Islet precursor cell (in vitro differentiated cells): ENCODE measurements at regions not wholly inside any gene's neighbourhood (a gene's known extent, or its start where the extent isn't known, plus 50 kb on each side); places are given as distances from the start of the nearest gene placed in this dataset.
"Not testable (repeated sequence)": the region's sequence is repeated elsewhere in the genome, so short reads cannot be mapped to it uniquely, and the experiment has no call there.

Experiments used
- DNase-seq: peaks from one replicate; pipeline ENCODE4 v3.0.0-alpha.2; 2018

DNA sequence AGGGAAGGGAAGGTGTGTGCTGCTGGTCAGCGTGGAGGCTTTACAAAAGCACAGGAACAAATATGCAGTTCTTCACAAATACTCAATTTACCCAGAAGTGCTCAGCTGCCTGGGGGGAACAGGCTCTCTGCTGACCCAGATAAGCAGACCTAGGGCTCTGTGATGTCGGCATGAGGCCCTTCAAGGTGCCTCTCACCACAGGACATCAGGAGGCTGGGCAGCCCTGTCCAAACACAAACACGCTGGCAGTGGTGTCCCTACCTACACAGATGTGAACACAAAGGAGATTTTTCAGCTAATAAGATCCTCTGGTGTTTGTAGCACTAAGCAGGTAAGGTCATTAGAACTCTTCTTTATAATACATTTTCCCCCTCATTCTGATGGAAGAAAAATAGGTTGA lies 243.0 kb upstream of the PROX1 start:
- no peak for DNase-seq

DNA sequence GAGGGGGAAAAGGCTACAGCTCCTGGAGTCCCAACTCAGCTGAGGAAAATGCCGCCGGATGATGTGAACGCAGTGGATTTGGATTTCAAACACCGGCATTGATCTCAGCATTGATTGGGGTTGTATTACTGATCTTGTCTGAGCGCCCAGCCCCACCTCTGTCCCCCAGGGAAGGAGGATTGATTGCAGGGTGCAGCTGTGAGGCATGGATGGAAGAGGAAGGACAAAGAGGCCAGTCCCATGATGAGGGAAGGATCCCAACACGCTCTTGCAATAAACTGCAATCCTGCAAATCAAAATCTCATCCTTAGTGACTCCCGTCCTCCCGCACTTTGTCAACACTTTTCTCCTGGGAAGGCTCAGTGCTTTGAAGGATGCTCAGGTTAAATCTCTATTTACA lies 242.3 kb upstream of the PROX1 start:
- DNase-seq: no peak

DNA sequence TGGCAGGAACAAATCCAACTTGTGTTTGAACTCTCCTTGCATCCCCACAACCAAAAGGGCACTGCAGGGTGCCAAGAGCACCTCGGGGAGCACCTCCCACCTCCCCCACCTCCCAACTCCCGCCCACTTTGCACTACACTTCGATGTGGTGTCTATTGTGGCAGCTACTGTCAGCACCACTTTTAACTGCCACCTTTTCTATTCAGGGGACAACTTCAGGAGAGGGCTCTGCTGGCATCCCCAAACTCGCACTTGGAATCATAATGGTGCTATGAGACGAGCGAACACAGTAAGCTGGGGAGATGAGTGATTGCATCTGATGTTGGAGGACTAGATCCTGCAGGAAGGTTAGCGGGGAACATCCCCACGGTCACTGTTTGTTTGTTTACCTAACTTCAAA lies 238.2 kb upstream of the PROX1 start:
- no peak for DNase-seq

DNA sequence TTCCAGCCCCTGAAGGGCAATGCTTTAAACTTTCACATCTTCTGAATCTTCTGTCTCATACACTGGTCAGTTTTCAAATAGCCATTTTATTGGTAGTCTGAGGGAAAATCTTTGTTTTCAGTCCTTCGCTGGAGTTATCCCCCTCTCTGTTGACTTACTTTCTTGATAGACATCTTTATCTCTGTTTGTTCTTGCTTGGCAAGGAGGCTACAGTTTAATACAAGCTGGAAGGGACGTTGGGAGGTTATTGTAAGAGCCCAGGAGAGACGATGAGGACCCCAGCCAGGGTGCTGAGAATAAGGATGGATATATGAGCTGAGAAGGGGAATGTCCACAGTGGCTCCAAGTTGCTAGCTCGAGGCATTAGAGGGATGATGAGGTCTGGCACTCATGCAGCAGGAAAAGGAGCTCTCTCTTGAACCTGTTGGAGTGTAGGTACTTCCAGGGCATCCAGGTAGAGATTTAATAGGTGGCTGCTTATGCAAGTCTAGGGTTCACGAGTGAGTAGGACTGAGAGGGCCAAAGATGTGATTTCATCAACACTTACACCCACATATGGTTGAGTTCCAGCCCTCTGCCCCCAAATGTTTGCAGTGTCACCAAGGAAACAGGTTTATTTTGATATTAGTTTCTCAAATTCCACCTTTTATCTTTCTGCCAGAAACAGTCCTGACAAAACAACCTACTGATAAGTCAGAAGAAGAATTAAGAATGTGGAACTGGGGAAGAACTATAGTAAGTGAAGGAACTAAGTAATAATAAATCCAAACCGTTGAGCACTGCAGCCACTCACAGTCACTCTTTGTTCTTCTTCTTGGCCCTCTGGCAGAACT lies 237.3 kb upstream of the PROX1 start:
- no peak for DNase-seq

- DNase-seq: no peak
Observed at GRCh38 chr1:213751064-213751397, 236.7 kb upstream of the PROX1 start.

DNA sequence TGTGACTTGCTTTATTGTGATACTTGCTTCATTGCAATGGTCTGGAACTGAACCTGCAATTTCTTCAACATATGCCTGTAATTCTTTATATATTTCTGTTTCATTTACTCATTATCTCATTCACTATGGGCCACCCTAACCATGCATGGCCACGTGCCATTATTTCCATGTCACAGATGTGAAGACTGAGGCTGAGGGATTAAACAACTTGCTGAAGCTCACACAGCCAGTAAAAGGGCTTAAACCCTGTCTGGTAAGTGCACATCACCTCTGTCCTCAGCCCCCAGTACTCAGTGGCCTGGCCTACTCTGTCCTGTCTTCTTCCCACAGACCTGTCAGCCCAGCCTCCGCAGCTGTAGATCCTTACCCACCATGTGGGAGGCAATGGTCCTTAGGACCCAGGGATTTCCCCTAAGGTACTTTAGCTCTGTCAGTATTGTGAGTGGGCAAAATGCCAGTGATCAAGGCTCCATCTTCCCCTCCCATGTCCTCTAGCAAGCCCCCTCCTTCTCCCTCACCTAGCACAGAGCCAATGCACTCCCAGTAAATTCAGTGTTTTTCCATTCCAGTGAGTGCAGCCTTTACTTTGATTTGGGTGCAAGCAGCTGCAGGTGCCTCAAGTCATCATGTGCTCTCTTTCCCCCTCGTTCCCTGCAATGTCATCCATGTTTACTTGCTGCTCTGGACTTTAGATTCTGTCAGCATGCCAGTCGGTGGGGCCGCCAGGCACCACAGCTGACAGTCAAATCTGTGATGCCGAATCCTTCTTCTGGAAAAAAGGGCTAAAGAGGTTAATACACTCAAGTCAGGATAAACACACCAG lies 228.2 kb upstream of the PROX1 start:
- DNase-seq: no peak

DNA sequence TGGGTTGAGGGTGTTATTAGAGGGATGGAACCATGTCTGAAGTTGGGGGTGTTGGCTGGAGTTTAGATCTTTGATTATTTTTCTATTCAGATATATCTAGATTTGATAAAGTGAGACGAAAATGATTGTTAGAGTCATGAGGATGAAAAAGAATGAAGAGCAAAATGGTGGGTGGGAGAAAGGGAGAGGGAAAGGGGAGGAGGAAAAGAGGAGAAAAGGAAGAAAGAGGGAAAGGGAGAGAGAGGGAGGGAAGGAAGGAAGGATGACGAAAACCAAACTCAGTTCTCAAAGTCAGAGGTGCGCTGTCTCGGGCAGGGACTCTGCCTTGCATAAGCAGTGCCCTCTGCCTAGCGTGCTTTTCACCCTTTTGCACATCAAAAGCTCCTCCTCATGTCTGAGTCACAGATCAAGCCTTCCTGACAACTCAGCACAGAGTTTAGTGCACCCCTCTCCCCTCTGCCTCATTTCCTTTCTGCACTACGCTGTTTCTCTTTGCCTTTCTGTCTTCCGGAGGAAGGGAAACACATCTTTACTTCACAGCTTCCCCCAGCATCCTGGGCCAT lies 225.8 kb upstream of the PROX1 start:
- DNase-seq: peak; percentile 74

GRCh38 chr1:213767683-213768082 lies 220.1 kb upstream of the PROX1 start:
- DNase-seq: no peak

DNA sequence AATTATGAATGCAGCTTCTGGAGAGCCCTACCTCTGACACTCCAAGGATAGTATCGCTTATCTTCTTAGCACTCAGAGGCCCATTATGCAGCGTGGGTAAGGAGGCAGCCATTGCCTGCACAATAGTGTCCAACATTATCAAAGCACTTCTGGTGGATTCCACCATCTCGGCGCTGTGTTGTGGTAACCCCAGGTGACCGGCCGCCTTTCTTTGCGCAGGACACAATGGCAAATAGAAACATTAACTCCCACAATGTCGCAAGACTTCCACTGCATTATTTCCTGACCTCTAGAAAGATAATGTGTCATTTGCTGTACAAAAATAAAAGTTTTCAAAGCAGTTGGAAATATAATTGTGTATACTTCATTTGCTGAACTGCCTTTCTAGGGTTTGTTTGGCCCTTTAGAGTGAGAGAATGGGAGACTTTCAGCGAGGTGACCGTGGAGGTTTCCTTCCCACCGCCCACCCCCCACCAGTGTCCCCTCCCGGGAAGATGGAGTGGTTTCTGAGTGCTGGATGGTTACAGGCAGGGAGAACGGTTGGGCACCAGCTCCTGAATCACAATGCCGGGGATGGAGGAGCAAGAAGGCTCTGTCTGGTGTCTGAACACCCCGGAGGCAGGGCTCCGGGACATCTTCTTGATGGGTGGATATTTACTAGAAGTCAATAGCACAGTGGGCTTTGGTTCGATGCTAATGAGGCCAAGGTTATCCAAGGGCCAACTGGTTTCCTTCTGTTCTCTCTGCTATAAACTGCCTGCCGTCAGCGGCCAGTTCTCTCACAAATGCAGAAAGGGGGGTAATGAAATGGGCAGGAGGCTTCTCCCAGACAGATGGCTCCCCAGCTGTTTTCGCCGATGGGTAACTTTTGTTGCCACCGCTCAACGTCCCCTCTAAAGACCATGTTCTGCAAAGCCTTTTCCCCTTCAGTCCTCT lies 215.4 kb upstream of the PROX1 start:
- no peak for DNase-seq

DNA sequence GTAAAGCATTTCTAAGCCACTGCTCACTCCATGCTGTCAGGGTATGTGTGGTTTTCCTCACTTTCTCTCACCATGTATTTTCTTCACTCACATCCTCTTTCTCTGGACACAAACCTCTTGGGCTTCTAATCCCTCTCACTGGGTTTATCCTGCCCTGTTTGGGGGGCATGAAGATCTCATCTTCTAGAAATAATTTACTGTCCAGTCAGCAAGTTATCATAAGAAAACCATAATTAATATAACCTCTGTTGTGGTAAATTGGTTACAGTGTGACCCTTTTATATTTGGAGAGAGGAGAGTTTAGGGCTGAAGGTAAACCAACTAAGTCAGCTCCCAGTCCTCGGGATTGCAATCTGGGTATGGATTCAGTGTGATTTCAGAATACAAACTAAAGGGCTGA lies 213.8 kb upstream of the PROX1 start:
- DNase-seq: no peak

GRCh38 chr1:213776969-213777368 lies 210.8 kb upstream of the PROX1 start:
- no peak for DNase-seq

- DNase-seq: no peak
Observed at GRCh38 chr1:213779228-213779627, 208.5 kb upstream of the PROX1 start.

- no peak for DNase-seq
Observed at GRCh38 chr1:213782941-213783672, 204.7 kb upstream of the PROX1 start.

DNA sequence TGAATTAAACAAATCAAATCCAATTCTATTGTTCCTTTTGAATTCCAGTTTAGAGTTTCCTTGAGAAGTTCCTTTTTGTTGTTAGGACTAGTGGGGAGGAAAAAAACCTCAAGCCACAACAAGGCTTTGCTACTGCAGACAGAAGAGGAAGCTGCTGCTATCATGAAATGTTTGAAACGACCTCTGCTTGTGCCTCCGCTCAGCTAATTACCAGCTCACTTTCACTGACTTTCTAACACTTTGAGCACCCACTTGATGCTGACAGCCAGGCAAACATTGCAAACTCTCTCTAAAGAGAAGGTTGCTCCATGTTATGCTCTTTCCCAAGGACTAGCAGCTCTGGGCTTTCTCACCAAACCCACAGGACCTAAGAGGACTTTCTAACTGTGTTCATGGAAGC lies 203.9 kb upstream of the PROX1 start:
- no peak for DNase-seq

- no peak for DNase-seq
Observed at GRCh38 chr1:213786683-213787082, 201.1 kb upstream of the PROX1 start.

- no peak for DNase-seq
Observed at GRCh38 chr1:213790565-213790964, 197.2 kb upstream of the PROX1 start.

DNA sequence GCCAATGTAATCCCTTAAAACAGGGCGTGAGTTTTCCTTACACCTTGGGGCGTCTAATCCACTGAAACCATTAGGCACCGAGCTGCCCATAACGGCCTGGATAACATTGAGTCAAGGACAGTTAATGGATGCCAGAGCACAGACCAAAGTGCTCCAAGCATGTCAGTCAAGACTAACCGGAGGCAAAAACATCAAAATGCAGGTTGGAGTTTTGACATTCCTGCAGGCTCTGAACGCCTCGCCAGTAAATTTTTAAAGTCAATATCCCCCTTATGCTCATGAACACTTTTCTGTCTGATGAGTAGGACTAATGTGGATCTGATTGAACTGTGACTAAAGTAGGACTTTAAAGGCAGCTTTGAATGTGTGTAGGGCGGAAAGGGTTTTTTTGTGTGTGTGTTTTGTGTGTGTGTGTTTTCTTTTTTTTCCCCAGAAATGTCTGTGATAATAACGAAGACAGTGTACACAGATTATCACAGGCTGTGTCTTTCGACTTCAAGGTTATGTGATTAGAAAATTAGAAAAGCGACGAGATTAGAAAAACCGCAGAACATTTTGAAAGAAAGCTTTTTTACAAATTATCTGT lies 194.2 kb upstream of the PROX1 start:
- no peak for DNase-seq

DNA sequence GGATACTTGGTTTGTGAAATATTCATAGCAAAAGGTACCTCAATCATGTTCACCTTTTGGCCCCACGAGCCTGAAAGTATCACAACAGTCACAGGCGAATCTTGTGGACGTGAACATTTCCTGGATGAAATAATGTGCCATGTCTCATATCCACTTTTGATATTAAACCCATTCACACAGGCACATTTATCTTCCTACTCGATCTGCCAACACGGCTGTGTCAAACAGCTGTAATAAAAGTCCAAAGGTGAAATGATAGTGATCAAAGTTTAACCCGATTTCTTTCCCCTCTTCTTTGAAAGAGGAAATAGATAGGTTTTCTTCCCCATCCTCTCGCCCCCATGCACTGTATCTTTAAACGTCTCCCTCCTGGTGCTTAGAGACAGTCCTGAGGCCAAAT lies 191.2 kb upstream of the PROX1 start:
- DNase-seq: no peak

- not testable (repeated sequence) for DNase-seq
Observed at GRCh38 chr1:213808288-213808687, 179.5 kb upstream of the PROX1 start.

GRCh38 chr1:213817156-213817555 lies 170.6 kb upstream of the PROX1 start:
- DNase-seq: no peak

DNA sequence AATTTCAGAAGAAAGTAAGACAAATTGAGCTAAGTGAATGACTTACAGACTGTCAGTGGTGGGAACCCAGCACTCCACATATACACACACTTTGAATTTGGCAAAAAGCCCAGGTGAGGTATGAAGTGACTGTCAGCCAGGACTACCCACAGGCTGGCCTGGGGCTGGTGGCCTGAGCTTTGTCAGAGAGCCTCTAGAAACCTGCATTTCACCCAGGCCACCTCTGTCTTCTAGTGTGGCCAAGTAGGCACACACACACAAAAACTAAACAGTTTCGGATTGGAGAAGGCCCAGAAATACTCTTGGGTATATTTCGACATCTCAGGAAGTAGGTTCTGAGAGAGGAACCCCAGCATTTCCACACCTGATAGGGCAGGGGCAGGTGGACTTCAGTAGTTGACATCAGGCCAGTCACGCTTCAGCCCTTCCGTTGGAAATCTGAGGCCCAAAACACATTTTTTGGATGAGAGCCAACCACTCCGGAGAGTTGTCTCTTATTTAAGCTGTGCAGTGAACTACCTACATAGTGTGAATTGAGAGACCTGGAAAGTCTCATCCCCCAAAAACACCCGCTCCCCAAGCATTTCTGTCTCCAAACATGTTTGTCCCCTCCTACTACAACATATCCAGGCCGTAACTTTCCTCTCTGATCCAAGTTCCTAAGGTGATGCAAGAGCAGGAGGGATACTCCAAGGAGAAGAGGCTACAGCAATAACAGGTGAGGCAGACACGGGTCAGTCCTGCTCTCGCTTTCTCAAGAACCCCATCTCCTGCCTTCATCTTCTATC lies 167.2 kb upstream of the PROX1 start:
- DNase-seq: no peak
